CD4-positive, alpha-beta T cell treated with Interferon gamma for 1 hour (primary cell): ENCODE measurements at regions not wholly inside any gene's neighbourhood (a gene's known extent, or its start where the extent isn't known, plus 50 kb on each side); places are given as distances from the start of the nearest gene placed in this dataset.
"Not testable (repeated sequence)": the region's sequence is repeated elsewhere in the genome, so short reads cannot be mapped to it uniquely, and the experiment has no call there.

Experiments
- DNase-seq: peaks from one replicate; pipeline ENCODE4 v3.0.0-alpha.2; 2020

DNA sequence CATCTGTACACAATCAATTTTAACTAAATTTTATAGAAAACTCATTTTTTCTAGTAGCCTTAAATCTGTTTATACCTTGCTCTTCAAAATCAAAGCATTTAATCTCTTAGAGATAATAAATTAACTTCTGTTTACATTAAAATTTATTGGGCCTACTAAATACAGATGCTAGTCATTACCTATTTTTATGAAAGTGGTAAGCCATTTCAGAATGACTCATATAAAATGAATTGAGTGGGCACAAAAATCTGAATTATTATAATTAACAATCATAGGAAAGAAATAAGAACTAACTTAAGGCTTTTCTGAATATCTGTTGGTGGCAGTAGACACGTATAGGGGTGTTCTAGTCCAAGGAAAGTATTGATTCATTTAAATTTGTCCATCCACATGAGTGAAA, 157.9 kb downstream of the KCNJ2 start:
- DNase-seq = no peak

DNA sequence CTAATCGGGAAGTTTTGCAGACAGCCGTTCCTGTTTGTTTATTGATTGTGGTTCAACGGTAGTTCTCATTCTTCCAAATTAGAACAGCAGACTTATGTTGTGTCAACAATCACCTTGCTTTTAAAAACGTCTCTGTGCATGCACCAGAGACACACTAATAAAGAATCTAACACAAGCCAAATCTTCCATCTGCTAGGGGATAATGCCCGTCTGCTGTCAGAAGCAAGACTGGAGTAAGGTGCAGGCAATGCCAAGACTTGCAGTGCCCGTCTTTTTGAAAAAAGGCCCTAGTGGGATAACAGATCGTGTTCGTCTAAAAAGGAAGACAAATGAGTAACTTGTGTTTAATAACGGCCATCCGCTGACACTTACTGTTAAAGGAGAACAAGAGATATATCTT, 158.4 kb downstream of the KCNJ2 start:
- no peak for DNase-seq

DNA sequence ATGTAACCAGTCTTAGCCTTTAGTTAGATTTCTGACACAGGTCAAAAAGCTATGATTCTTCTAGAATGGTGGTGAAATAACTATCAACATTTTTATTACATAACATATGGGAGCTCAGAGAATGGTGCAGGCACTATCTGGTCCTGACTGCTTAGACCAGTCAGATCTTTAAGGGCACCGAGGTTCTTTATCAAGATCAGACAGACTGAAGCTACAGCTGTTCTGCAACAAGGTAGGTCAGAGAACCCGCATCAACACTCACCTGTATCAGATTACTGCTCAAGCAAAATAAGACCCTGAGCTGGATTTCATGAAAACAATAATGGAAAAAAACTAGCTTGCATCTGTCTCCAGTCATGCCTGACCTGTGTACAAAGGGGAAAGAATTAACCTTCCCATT, 160.4 kb downstream of the KCNJ2 start:
- no peak for DNase-seq

DNA sequence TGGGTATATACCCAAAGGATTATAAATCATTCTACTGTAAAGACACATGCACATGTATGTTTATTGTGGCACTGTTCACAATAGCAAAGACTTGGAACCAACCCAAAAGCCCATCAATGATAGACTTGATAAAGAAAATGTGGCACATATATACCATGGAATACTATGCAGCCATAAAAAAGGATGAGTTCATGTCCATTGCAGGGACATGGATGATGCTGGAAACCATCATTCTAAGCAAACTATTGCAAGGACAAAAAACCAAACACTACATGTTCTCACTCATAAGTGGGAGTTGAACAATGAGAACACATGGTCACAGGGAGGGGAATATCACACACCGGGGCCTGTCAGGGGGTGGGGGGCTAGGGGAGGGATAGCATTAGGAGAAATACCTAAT, 161.7 kb downstream of the KCNJ2 start:
- not testable (repeated sequence) for DNase-seq

DNA sequence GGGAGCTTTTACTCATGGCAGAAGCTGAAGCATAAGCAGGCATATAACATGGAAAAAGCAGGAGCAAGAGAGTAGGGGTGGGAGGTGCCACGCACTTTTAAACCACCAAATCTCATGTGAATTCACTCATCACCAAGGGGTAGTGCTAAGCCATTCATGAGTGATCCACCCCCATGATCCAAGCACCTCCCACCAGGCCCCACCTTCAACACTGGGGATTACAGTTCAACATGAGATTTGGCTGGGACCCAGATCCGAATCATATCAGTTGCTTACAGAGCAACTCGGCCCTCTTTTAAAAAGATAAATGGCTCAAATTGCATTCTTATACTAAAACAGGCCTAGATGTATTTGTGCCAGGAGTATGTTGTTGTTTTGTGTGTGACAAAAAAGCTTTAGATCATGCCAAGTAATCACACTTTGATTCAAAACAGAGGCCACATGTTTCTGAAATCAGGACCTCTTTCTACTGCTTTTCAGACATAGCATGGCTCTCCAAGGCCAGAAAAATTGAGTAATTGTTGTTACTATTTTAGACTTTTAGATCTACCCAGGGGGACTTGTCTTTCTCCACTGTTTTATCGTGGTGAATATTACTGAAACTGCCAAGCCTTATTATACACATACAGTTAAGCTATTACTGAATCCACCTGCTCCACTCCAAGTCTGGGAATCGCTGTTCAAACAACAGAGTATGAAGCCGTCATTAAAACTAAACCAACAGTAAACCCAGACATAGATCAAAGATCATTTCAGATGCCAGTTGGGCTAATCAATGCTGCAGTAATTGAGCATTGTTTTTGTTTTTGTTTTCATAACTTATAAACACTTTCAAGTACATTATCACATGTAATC, 163.3 kb downstream of the KCNJ2 start:
- DNase-seq = no peak

DNA sequence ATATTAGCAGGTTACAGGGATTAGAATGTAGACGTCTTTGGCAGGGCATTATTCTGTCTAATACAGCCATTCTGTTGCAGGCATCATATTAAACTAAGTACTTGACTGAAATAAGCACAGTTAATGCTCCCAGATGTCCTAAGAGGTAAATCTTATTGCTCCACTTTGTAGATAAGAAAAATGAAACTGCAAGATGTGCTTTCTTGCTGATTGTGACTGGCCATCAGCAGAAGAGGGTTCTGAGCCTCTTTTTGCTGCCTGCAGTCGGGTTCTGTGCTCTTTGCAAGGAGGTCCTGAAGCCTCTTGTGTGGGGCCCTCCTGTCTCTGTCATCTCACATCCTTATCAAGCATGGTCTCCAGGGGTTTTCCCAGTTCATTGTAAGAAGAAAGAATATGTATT, 167.1 kb downstream of the KCNJ2 start:
- no peak for DNase-seq

DNA sequence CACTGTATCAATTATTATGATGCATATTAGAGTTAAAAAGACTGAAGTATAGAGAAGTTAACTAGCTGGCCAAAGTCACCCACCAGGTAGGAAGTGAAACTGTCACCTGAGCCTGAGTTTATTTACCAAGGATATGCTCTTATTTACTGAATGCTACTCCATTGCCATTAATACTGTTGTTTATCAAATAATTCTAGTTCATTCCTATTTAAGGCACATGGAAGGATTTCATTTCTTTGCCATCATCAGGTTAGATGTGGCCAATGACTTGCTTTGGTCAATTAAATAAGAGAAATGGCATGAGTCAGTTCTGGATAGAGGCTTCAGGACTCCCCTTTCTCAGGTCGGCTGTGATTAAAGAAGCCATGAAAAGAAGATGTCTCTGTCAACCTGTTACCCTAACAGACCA, 169.6 kb downstream of the KCNJ2 start:
- DNase-seq = no peak

DNA sequence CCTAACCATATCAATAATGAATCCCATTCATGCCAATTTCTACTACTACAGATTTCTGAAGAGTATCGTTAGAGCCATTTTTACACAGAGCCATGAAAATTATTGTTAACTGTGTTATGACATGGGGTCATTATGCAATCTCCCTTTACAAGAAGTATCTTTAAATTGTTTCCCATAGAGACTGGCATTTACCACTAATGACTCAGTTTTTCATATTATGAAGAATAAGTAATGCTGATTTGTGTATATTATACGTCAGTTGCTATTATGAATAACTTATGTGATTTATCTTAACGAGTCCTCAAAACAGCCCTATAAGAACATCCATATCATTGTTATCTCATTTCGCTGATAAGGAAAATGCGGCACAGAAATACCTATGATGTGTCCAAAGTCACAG, 173.8 kb downstream of the KCNJ2 start:
- DNase-seq = no peak

DNA sequence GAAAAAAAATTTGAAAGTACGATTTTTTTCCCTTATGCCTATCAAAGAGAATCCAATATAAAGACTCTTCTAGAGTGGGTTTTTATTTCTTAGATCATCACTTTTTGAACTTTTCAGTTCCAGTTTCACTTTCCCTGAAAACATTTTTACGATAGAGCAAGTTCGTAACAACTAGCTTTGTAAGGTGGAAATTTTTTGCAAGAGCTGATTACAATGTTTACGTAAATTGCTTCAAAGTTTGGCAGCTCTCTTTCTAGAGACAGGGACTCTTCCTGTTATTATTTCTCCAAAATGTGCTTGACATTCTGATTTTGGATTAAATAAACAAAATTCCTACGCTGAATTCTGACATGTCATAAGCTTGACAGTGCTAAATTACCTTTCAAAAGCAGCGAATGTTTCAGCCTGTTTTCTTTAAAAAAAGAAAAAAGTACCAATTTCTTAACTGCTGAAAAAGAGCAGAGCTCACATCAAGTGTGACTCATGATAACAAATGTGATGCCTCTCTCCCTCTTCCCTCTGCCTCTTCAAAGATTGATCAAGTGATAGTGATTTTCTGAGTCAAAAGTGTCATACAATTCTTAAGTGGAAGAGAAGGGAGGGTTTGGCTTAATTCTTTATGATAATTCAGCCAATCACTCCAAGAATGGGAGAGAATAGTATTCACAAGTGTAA, 175.2 kb downstream of the KCNJ2 start:
- DNase-seq = no peak

DNA sequence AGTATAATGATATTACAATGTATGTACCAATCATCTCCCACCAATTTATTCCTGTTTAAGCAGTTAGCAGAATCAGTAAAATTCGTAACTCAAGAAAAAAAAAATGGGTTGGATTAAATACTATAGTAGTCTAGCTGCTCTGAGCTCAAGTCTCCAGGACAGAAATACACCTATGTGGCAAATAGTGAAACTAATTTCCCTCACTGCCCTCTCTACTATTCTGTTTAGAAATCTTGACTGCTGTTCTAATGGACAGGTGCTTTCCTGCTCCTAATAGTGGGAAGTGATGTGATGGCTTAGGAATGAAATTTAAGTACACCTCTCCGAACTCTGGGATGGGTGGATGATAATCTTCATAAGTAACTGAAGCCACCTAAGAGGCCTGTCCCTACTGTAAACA, 175.7 kb downstream of the KCNJ2 start:
- DNase-seq = no peak

DNA sequence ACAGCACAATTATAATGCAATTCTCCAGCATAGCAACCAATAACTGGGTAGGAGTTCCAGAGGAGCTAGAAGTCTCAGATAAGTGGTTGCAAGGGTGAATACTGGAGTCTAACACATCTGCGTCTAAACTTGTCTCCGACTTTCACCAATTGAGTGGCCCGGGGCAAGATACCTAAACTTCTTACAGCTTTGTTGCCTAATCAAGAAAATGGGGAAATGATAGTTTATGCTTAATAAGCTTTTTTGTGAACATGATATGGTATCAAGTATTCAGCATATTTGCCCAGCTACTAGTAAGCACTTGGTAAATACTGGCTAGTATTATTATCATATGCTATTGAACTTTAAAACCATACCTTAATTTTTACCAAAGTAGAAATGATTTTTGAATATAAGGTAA, 183.5 kb downstream of the KCNJ2 start:
- DNase-seq = no peak

DNA sequence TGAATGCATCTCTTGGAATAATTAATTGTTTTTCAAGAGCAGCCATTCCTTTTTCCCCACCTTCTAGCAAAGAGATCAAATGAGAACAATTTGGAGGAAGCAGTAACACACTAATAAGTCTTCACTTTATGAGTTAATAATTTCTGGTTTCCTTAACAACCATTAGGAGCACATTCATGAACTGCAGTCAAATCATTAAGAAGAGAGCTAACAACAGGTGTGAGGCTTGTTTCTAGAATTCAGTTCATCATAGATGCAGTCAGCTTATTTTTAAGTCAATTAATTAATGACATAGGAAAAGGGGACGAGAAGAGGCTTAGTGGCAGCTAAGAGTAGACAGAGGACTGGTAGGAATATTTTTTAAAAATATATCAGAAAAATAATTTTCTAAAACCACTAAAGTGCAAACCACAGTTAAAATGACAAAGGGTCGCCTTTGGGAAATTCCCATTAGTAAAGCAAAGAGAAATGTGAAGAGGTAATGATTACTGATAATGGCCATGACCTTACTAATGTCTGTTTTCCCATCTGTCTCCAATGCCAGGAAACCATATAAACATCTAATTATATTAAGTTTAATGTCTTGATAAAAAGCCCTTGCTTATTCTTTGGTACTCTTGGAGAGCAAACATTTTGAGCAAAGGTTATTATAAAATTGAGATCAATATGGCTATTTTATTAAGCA, 184.2 kb downstream of the KCNJ2 start:
- DNase-seq = no peak

DNA sequence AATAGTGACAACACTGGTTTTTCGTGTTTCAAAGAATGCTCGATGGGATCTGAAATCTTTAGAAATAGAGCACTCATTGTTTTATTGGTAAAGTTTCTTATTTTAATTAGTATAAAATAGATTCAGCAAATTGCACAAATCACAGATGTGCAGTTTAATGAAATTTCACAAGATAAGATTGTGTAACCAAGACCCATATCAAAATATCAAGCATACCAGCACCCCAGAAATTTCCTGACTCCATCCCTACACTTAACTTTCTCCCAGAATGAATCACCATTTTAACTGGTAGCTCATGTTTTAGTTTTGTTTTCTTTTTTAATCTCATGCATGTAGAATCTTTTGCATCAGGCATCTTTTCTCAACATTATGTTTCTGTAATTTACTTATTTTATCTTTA, 185.9 kb downstream of the KCNJ2 start:
- DNase-seq = no peak

DNA sequence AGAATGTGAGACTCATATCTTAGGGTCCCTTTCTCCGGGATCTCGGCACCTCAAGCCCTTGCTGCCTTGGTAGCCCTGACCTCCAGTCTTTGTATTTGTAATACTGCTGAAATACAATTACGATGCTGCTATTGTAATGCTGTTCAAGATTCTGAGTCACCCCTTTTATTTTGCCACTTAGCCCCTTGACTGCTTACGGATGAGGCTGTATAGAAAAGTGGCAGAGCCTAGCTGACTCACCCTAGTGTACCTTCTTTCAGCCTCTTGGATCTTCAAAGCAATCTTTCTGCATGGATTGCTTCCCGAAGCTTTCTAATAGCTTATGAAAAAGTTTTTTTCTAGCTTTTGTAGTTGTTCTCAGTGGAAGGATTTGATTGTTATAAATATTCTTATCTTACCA, 187.9 kb downstream of the KCNJ2 start:
- DNase-seq = no peak

DNA sequence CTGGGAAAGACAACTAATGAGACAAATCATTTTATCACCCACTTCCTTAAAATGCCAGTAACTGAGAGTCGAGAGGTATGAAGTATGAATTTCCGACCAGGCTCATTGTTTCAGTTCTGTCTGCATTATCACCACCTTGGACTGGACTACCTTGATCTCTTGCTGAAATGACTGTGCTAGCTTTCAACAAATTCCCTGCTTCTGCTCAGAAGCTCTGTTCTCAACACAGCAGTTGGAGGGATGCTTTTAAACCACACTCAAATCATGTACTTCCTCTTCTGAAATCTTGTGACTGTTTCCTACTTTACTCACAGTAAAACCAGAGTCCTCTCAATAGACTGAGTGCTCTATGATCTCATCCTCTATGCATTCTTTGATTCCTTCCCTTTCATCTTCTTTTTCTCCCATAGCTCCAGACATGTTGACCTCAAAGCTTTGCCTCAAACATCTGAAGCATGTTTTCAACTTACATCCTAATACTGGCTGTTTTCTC, 195.8 kb downstream of the KCNJ2 start:
- no peak for DNase-seq

DNA sequence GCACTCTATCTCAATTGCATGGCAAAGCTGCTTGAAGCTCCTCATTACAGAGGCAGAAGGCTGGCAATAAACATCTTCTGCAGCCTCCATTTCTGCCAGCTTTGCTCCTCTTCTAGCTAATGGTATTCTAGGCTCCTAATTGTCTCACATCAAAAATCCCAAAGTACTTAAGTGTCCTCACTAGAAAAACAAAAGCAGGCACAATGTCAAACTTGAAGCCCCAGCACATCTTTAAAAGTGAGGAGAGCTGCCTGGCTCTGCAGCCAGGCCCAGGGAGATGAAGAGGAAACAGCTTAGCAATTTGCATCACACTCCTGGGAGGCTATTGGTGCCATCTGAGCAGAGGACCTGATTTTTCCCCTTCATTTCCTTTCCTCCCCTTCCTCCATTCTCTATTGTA, 197.1 kb downstream of the KCNJ2 start:
- no peak for DNase-seq

DNA sequence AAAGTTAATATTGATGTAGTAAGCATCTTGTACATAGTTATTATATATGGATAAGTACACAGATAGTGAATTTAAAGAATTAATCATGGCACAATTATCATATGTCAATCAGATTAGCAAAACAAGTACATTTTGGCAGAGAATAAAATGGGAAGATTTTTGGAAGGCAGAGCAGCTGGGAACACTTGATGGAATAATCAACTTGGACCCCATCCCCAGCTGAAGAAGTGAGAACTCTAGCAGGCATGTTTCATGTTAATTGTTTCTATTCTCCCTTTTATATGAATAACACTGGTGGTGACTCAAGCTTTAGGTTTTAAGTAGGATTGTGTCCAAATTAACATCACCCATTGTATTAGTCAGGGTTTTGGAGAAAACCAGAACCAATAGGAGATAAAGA, 198.7 kb downstream of the KCNJ2 start:
- no peak for DNase-seq

DNA sequence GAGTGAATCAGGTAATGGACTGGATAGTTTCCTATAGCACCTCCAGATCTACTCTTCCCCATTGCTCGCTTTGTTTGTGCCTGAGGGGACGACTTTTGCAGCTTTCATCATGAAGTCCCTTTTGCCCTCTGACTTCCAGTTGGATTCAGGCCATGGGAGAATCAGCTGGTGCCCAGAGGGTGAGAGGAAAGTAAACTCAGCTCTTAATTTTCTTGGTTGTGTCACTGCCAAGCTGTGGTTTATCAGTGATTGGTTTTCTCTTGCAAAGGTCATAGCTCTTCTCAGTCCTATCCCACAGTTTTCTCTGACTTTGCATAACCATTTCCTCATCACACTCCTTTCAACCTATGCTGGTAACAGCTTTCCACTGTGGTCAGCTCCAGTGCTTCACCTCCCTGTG, 200.1 kb downstream of the KCNJ2 start:
- no peak for DNase-seq

DNA sequence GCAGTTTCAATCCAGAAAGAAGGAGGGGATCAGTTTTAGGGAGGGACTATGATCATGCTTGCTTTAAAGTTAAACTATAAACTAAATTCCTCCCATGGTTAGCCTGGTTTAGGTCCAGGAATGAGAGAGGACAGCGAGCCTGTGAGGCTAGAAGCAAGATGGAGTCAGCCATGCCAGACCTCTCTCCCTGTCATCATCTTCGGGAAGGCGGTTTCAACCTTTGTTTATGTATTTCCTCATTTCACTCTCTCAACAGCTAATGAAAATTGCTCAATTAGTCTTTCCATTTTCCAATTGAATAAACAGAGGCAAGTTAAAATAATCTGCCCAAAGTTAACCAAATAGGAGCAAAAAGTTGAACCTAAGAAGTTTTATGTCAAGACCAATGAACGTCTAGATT, 201.5 kb downstream of the KCNJ2 start:
- no peak for DNase-seq

DNA sequence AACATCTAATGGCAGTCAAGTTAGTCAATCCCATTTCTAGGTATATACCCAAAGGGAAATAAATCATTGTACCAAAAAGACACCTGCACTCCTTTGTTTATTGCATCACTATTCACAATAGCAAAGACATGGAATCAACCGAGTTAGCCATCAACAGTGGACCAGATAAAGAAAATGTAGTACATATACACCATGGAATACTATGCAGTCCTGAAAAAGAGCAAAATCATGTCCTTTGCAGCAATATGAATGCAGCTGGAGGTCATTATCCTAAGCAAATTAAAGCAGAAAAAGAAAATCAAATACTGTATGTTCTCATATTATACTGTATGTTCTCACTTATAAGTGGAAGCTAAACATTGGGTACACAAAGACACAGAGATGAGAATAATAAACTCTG, 204.0 kb downstream of the KCNJ2 start:
- no peak for DNase-seq

DNA sequence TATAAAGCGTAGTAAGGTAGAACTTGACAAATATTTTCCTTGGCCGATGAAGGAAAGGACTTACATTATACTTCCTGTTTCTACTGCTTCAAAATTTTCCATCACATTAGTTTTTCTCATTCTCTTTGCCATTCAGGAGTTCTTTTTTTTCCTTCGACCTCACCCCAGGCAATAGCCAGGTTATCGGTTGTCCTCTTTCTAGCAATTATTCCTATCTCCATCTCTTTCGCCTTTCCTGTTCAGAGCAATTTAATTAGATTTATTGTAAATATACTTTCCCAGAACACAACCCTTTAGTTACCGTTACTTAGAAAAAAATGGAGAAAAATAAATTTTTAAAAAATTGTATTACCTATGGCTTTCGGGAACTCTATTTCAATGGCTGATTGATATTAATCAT, 205.2 kb downstream of the KCNJ2 start:
- no peak for DNase-seq

DNA sequence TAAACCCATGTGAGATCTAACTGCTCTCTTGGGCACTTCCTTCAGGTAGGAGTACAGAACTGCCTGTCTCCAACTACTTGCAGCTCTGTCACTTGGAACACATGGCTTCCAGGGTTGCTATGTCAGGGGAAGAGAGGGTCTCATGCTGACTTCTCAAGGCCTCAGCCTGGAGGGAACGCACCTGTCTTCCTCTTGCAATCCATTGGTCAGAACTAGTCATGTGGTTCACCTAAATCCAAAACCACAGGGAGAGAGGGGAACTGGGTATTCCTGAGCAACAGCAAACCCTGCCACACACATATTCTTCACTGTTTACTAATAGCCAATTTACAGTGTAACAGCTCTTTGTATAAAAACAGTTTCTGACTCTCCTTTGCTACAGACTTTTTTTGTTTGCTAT, 206.1 kb downstream of the KCNJ2 start:
- no peak for DNase-seq

DNA sequence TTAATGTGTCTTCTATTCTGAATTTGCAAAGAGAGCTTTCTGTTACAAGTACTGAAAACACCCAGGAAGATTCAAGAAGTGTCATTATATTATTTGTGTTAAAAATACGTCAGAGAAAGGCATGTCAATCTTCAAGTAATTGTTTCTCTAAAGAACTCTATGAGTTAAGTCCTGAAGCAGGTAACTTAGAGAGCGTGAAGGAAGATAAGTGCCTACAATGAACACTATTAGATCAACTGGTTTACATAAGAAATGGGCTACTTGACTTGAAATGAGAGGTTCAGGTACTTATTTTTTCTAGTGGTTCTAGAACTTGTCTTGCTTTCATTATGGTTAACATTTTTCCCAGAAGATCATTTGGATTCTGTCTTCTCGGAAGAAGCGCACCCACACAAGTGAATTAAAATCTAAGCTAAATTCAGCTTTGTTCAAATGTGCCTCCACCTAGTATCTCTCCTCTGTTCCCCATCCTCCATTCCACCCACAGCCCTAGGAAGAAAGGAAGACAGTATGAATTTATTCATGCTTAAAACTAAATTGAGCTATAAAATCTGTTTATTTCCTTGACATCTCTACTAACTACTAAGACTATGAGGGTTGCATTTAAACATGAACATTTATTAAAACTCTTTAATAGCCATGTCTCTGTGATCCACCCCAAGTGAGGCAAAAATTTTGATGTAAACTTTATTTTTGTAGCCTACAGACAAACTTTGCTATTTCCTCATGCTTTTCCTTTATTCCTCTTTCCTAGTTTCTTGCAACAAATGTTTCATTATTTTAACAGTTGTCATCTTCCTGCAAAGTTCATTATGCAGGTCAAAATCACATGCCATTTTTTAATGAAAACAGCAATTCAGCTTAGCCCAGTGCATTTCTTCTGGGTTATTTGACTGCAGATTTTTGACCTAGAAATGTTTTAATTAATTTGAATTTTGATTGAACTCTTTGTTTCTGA, 206.8 kb downstream of the KCNJ2 start:
- DNase-seq = no peak
